ENCODE measurements at regions not wholly inside any gene's neighbourhood (a gene's known extent, or its start where the extent isn't known, plus 50 kb on each side); places are given as distances from the start of the nearest gene placed in this dataset.

DNA sequence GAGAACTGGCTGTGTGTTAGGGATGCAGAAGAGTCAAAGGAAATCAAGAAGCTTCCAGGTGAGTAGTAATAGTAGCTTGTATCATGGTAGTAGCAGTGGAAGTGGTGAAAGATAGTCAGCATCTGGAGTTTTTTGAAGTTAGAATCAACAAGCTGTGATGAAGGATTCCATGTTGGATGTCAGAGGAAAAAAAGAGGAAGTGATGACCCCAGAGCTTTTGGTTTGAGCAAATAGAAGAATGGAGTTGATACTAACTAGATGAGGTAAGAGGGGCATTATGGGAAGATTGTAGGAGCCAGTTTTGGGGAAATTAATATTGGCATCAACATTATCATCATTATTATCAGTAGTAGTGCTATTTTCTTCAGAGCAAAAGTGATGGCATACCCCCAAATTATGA is 542.2 kb downstream of the XIRP2 start:
- no peak for DNase-seq (ENCODE audit: low spot score)

DNA sequence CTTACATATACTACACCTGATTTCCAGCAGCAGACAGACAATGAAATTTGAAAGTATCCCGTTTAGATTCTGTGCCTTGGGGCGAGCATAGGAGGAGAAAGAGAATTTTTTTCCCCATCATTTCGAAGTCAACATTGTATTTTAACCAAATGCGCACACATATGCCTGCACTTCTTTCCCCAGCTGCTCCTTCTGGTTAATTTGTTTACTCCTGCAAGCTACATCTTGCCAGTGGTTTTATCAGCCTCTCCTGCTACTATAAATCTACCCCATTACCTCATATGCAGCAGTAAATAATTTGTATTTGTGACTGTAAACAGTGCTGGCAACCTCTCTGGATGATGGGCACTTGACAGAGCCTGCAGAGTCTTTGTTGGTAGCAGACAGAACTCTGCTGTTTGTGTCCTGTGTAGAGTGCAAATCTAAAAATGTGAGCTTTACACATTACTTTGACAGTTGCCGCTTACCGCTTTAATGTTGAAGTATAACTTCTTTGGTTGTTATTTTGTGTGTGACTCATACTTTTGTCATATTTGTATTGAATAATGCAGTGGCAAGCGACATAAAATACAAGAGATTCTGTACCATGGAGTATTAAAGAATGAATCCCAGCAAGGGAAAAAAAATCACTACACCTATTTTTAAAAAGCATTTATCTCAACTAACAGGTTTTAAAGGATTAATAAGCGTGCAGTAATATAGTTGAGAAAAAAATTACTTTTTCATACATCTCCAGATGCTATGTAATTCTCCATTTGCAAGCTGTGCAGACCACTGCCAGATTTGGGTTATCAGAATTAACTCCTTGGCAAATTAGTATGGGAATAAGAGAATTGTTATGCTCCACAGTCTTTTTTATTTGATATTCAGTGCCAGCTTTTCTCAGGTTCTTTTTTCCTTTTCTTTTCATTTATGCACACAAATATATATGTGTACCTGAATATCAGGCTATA is 536.8 kb downstream of the XIRP2 start:
- no peak for DNase-seq (ENCODE audit: low spot score)

DNA sequence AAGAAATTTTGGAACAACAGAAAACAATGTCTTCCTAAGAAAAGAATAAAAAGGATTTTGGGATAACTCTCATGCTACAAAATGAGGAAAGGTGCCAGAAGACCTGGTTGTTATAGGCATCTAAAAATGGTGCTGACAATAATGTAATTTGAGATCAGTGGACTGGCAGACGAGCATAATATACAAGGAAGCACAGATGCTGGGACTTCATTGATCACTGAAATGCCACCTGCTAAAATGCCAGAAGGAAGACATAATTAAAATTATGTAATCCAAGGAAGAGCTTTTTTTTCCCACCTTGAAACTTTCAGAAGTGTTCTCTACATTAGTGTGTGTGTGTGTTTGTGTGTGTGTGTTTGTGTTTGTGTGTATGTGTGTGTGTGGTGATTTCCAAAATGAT is 535.9 kb downstream of the XIRP2 start:
- DNase-seq (ENCODE audit: low spot score): no peak

DNA sequence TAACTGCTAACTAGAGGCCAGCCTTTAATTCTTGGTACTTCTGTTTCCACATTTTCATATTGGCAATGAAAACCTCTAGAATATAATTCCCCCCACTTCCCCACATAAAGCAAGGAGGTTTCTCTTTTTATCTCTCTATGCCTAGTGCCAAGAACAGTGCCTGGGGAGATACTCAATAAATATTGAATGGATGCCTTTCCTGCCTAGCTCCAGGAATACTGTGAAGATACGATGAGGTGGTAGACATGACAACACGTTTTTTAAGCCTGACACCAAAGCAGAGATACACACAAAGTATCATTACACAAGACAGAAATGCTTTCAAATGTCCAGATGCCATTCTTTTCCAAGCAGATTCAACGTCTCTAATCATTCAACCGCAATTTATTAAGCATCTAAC is 535.5 kb downstream of the XIRP2 start:
- no peak for DNase-seq (ENCODE audit: low spot score)

DNA sequence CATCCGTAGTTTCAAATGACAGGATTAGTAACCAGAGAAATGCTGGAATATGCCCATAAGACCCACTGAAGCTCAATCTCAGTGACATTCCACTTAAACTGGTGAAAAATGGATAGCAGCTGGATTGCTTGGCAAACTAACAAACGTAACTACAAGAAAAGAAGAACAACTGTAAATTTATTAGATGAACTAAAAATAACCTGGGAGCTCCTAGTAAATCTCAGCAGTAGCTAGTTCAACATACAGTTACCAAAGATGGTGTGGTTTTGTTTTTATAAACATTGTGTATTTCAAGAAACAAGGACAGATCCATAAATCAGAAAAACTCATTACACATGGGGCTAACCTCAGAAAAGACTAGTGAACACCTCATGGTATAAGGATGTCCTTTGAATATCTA is 531.9 kb downstream of the XIRP2 start:
- no peak for DNase-seq (ENCODE audit: low spot score)

DNA sequence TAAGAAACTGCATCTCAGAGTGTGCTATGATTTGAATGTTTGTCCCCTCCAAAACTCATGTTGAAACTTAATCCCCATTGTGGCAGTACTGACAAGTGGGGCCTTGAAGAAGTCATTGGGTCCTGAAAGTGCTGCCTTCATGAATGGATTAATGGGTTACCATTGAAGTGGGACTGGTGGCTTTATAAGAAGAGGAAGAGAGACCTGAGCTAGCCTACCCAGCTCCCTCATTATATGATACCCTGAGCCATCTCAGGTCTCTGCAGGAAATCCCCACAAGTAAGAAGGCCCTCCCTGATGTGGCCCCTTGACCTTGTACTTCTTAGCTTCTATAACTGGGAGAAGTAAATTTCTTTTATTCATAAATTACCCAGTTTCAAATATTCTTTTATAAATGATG is 526.8 kb downstream of the XIRP2 start:
- DNase-seq (ENCODE audit: low spot score): no peak

DNA sequence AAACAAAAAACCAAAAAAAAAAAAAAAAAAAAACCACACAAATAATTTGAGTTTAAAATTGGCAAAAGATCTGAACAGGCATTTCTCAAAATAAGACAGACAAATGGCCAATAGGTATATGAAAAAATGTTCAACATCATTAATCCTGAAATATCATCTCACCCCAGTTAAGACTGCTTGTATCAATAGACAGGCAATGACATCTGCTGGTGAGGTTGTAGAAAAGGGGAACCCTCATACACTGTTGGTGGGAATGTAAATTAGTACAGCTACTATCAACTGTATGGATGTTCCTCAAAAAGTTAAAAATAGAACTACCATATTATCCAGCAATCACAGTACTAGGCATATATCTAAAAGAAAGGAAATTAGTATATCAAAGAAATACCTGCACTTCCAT is 523.1 kb downstream of the XIRP2 start:
- DNase-seq (ENCODE audit: low spot score): no peak

DNA sequence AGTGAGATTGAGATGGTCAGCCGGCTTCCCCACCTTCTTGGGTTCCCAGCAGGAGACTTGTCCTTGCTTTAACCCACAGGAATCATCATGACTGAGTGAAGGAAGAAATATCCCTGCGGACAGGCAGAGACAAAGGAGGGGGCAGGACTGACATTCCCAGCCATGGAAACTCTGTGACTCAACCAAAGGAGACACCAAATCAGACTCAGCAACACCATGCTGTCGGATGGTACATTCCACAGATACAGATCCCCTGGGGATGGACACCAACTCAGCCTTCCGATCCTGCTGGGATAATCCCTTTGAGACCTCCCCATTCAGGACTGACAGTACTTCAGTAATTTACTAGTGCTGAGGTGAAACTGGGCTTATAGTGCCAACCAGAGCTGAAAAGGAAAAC is 518.3 kb downstream of the XIRP2 start:
- peak; percentile 81 for DNase-seq (ENCODE audit: low spot score)

DNA sequence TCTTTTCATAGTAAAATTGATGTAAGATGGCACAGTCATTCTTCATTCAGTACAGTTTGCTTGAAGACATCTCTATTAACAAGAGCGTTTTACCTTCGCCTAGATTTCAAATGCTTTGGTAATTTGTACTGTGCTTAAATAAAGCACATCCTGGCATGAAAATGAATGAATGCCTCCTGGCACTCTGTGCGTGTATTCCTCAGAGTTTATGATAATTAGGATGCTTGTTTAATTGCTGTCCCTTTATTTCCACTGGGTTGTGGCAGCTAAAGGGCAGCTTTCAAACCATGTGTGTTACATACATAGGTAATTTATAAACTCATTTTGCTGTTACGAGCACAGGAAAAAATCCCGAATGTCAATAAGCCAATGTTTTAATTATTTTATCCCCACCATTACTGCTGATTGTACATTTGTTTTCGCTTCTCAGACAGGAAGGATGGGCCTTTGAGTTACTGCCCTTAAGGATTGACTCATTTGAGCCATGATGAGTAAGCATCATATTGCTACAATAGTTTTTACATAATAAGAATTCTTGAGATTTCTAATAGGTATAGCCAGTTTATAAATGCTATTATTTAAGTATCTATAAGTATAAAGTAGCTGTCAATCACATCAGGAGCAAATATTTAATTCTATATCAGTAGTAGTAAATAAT is 516.5 kb downstream of the XIRP2 start:
- no peak for DNase-seq (ENCODE audit: low spot score)

DNA sequence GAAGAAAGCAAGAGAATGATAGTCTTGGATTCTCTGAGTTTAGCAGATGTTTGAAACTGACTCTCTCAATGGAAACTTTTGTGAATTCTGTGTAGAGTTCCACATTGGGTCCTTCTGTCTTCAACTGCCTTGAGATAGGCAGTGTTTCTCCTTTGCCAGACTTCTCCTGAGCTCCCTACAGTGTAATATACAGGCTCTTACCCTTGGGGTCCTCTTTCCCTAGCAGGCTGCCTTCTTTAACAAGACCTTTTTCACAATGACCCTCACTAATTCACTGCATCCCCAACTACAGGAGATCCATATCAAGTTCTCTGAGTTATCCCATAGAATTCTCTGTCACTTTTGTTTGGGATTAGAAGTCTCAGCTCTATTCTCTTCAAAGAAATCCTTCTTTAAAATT is 513.0 kb downstream of the XIRP2 start:
- no peak for DNase-seq (ENCODE audit: low spot score)

DNA sequence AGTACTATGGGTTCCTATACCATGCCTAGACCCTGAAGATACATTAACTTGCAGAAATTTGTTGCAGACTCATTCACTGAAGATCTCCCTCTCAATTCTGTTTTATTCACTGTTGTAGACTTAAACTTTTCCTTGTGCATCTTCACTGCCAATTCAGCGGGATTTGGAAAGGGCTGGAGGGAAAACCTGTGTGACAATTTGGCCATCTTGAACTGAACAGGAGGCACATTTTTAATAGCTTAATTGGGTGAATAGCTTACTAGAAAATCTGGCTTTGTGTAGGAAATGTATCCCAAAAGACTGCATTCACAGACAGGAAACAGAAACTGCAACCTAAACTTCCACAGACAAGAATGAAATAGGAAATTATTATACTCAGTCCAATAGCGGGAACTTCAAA is 512.3 kb downstream of the XIRP2 start:
- DNase-seq (ENCODE audit: low spot score): no peak

DNA sequence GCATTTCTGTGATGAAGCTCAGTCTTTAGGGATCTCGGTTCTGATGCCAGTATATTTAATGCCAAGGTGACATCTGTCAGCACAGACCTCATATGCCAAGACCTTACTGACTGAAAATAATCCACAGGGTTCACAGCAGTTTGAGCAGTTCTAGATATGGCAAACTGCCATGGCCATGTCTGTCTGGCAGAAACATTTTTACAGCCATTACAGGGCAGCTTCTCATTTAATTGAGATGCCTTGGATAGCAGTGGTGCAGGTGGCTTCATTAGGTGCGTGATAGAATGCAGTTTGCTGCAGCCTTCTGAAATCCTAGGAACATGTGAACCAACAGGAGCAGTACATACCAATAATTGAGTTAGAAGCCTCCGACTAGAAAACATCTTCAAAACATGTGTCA is 510.6 kb downstream of the XIRP2 start:
- DNase-seq (ENCODE audit: low spot score): no peak

DNA sequence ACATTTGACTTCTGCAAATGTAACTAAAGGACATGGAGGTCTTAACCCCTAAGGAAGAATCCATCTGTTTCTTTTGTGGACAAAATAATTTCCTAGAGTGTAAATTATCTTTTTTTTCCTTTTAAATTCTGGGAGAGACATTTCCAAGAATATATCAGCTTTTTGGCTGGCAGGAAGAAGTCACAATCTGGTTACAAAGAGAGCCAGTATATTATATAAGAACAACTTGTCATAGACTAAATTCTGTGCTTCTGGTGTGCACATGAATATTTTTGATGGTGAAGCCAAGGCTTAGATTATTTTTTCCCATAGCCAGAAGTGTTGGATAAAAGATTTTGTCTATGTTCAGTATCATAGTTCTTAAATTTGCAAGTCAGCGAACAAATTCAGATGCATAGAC is 500.6 kb downstream of the XIRP2 start:
- no peak for DNase-seq (ENCODE audit: low spot score)

DNA sequence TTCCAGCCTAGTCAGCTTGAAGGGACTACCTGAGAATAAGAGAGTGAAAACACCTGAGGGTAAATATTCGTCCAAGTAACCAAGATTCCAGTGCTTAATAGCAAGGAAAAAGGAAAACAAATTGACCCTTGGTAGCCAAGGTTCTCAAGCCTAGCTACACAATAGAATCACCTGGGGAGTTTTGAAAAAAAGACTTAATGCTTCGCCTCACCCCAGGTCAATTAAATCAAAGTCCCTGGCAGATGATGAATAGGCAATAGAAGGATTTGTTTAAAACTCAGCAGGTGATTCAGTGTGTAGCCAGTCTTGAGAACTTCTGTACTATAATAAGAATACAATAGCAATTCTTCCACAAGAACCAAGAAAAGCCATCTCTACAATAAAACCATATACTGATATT is 500.2 kb downstream of the XIRP2 start:
- peak; percentile 20 for DNase-seq (ENCODE audit: low spot score)

DNA sequence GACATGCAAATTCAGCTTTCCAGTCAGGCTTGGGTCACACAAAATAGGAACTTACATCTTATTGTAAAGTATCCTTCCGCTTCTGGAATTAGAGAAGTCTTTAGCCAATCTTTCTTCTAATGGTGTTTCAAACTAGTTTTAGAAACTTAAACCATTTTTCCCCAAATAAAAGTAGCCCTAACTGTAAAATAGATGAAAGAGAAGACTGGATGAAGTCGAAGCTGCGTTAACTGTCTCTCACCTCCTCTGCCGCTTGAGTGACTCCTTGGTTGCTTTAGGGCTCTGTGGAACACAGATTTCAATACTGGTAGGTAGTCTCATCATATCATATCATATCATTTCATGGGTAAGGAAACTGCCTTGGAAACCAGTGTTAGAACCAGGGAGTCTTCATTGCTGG is 498.4 kb downstream of the XIRP2 start:
- no peak for DNase-seq (ENCODE audit: low spot score)

DNA sequence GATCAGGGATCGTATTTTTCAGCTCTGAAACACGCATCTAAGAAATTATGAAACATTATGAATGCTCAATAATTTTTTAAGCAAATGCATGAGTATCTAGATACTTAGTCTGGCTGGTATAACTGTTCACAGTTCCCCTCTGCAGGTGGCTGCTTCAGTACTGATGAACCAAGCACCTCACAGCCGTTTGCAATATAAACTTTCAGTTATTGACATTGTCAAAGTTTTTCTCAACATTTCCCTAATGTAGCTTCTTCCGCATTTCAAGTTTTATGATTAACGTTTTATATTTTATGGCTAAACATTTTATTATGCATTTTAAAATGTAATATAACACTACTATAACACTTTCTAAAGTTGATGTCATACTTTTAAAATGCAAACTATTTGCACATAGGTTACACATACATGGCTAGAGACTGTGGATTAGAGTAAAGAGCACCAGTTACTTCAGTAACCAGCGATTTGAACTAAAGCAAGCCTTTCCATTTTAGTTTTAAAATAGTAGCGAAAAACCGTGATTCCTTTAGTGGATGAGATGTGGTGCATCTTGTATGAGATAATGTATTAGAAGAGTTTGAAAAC is 495.4 kb downstream of the XIRP2 start:
- DNase-seq (ENCODE audit: low spot score): no peak

DNA sequence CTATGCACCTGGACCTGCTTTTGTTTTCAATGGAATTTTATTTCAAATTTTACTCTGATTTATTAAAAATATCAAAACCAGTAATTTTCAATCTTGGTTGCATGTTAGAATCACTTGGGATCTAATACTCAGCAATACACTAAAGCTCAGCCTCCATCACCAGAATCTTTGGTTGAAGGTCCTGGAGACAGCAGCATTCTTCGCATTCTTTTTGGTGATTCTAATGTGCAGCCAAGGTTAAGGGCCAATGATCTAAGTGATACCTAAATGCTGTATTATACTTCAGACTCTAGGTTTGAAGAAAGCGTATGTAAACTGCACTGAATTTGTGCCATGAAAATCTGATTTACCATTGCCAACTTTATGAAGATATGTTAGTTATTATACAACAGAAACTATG is 493.1 kb downstream of the XIRP2 start:
- peak; percentile 21 for DNase-seq (ENCODE audit: low spot score)

DNA sequence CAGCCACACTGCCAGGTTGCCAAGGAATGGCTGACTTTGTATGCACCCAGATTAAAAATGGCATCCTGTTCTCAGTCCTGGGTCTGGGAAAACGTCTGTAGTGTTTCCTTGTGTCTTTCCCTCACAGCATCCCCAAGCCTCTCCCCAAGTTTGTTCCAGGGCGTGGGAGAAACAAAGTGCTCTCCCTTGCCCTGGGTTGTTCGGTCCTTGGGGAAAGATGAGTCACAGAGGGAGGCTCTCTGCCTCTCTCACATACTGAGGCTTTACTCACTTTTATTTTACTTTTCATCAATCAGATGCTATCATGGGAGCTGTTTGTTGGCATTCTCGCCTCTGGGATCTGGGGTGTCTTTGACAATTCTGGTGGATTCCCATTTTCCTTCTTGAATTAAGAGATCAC is 492.3 kb downstream of the XIRP2 start:
- no peak for DNase-seq (ENCODE audit: low spot score)

DNA sequence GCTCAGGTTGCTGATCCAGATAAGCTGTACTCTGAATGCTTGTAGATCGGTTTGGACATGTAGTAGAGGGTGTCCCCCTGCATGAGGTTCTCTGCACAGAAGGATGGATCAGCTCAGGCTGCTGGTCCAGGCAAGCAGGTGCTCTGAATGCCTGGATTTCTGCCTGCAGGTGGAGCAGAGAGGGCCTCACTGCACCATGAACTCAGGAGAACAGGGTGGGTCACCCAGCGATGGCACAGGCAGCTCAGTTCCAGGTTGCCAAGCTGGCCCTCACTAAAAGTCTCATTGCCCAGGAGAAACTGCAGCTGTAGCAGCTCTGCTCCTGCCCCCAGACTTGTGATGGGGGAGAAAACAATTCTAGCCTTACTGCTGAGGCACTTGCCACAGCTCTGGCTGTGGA is 491.8 kb downstream of the XIRP2 start:
- DNase-seq (ENCODE audit: low spot score): no peak

DNA sequence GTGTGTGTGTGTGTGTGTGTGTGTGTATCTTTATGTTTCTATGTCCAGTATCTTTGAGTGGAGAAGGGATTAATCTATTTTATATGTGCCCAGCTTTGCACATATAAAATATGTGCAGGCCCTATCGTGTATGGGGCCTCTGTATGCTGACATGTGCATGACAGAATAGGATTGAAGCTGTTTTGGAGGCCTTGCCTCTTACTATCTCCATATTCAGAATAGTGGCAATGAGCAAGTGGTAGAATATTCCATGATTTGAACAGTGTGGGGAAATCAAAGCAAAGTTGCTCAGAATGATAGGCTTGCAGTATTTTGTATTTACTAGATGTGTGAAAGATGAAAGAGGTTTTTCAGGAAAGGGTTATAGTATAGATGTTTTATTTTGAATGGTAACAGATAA is 480.8 kb downstream of the XIRP2 start:
- no peak for DNase-seq (ENCODE audit: low spot score)

DNA sequence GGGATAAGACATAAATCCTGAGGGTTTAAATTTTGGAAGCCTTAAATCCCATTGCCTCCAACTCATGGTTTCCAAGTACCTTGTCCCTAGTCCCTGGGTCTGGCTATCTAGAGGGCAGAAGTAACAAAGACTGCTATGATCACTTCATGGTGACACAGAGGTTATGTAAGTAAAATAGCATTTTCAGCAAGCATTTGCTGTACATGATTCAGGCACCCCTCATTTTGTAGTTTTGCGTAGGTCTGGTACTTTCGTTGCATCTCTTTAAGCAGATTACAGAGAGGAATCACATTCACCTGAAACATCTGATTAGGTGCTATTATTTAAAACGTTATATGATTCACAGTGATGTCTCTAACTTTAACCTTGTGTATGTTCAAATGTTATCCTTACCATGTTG is 480.1 kb downstream of the XIRP2 start:
- DNase-seq (ENCODE audit: low spot score): no peak

DNA sequence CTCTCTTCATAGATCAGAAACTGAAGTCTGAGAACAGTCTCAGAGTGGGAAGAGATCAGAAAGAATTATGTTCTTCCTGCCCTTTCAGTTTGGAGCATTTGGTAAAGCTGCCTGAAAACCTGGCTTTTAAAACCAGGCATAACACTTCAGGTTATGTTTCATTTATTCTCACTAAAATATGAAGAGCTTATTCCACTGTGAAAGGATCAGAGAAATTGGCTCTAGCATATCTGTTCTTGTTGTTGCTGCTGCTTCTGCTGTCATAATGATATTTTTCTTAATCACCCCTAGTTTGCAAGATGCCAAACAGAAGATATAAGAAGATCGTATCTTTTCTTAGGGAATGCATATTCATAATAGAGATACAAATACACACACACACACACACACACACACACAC is 476.9 kb downstream of the XIRP2 start:
- no peak for DNase-seq (ENCODE audit: low spot score)

DNA sequence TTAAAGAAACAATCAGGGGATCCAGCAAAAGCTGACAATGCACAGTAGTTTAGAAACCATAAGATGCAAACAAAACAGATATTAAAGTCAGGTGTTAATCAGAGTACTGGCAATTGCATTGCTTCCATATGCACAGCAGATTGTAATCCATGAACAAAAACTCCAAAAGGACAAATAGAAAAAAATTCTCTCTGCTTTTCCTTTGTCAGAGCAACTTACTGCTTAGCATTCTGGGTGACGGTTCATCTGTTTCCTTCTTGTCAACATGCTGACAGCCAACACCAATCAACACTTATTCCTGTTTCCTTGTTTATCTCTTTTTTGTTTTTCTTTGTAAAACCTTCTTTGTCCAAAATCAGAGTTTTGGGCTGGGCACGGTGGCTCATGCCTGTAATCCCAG is 473.1 kb downstream of the XIRP2 start:
- no peak for DNase-seq (ENCODE audit: low spot score)

Measured in iPS-NIHi11 (cell line).